22Rv1 (cell line): ENCODE measurements at regions not wholly inside any gene's neighbourhood (a gene's known extent, or its start where the extent isn't known, plus 50 kb on each side); places are given as distances from the start of the nearest gene placed in this dataset.

Experiments
- H3K27ac ChIP-seq: fragments of 450-650 bp; 2 replicates; pipeline ENCODE4 v1.5.1; 2017
- CTCF ChIP-seq: fragments of 450-650 bp; IDR thresholded peaks from 2 replicates; pipeline ENCODE4 v1.5.1; 2017; ENCODE audit warnings: mild to moderate bottlenecking
- ZFX ChIP-seq: fragments of 450-650 bp; IDR thresholded peaks from 2 replicates; pipeline ENCODE4 v1.6.1; 2017; ENCODE audit warnings: antibody characterized with exemption, borderline replicate concordance

DNA sequence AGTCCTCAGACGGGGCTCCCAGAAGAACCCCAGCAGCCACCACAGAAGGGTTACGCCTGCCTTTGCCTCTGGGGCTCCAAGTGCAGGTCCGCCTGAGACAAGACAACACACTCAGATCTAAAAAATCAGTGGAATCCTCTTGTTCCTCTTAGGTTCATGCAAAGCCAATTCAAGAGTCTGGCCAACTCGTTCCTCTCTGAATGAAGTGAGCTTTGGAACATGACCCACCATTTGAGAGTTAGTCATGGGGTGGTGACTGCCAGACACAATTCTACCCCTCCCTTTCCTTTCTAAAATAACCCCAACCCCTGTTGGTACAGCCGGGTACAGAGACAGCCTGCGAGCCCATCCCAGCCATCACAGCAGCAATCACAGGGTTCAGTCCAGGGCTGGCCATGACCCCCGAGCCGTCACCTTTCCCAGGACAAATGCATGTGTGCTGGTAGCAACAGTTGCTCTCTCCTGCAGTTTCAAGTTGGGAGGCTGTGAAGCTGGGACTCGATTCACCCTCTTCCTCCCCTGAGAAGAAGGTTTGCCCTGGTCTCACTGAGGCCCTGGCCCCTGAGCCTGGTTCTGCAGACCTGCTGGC, 183.1 kb upstream of the SH3BP4 start:
- H3K27ac ChIP-seq: no peak overlapping the region

DNA sequence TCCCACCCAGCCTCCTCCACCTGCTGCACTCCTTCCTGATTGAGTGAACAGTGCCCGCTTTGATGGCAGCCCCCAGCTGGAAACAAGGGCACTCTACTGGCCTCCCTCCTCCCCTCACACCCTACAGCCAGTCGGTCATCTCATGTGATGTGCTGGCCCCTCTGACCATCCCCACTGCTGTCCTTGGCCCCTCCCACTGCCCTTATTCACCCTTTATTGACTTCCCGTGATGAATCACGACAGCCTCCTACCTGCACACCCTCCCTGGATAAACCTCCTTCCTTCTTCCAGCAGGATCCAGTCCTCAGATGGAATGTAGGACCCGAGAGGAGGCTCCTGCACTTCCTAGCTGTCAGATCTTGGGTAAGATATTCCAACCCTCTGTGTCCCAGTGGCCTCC, 186.5 kb upstream of the SH3BP4 start:
- no peak overlapping the region for H3K27ac ChIP-seq
- no peak for TF ChIP-seq CTCF
- TF ChIP-seq ZFX: no peak

More for the DNA sequence above, 183.1 kb upstream of the SH3BP4 start:
- TF ChIP-seq CTCF (no peak), ZFX (no peak)

GRCh38 chr2:234764372-234764771, 187.4 kb upstream of the SH3BP4 start:
- TF ChIP-seq CTCF (no peak), ZFX (no peak)
- H3K27ac ChIP-seq: no peak overlapping the region

DNA sequence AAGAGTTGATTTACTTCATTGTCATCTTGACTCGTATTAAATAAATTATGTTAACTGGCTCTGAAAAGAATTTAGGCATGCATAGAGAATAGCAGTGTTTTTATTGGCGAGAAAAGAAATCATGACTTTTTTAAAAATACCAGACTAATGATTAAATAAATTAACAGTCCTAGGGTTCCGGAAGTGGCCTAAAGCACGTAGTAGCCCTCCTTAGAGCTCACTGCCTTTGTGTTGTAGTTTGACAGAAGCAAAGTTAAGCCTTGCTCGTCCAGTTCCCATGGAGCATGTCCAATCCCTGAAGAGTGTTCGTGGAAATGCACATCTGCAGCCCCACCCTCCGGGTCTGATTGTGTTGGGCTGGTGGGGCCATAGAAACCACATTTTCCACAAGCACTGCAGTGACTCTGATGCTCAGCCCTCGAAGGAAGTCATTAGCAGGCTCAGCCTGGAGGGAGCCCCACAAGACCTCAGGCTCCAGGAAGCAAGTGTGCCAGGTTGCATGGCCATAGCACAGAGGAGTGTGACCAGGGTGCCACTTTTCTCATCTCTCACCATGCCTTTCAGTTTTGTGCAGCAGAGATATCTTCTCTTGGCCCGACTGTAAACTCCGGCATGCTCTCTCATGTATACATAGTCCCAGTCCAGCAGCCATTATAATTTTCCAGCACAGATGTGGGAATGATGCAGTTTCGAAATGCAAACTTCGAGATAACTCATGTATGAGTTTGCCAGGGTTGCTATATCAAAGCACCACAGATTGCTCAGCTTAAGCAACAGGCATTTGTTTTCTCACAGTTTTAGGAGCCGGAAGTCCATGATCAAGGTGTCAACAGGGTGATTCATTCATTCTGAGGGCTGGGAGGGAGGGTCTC, 188.6 kb upstream of the SH3BP4 start:
- no peak overlapping the region for H3K27ac ChIP-seq
- TF ChIP-seq CTCF (no peak), ZFX (no peak)

DNA sequence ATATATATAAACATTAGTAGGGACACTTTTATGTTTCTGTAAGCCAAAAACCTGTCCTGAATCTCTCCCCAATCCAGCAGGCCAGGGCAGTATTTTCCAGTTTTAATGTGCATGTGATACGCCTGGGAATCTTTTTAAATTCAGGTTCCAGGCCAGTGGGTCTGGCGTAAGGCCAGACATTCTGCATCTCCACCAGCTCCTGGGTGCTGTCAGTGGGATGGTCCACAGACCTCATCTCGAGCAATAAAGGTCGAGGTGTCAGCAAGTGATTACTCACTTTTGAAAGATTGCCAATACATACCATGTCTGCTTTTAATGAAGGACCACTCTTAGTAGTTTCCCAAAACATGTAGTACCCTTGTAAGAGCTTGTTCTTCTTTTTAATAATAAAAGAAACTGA, 189.9 kb upstream of the SH3BP4 start:
- H3K27ac ChIP-seq: no peak overlapping the region
- TF ChIP-seq ZFX (no peak), CTCF (no peak)

- no peak overlapping the region for H3K27ac ChIP-seq
- TF ChIP-seq CTCF (no peak), ZFX (no peak)
Observed at GRCh38 chr2:234754126-234754525, 197.7 kb upstream of the SH3BP4 start.

- no peak overlapping the region for H3K27ac ChIP-seq
- no peak for TF ChIP-seq CTCF
Observed at GRCh38 chr2:234753701-234754100, 198.1 kb upstream of the SH3BP4 start.
